GM21515 (cell line): ENCODE measurements at regions not wholly inside any gene's neighbourhood (a gene's known extent, or its start where the extent isn't known, plus 50 kb on each side); places are given as distances from the start of the nearest gene placed in this dataset.

Experiments
- ATAC-seq: cut with Tn5 transposase; IDR thresholded peaks from one replicate; pipeline ENCODE4 v1.9.1; 2021; ENCODE audit not compliant: unreplicated experiment

DNA sequence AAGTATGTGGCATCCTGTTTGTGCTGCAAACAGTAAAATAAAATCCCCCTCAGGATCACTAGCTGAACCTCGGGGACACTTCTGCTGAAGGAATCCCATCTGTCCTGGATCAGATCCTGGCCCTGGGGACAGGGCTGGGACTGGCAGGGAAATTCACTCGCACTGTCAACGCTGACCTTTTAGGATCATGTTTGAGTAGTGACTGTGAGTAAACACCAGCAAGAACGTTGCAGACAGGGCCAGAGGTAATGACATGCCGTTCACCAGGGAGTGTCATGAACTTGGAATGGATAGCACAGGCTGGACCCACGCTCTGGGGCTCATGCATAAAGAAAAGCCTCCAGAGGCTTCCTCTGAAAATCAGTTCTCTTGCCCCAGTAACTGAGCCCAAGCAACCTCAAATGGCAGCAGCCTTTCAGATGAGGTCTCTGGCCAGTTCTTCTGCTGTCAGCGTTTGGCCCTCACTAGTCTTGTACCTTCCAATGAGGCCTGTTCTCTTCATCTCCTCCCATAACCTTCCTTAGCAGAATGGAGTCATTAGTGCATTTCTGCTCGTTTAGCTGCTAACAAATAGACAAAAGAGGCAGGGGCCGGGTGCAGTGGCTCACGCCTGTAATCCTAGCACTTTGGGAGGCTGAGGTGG lies 51.0 kb upstream of the BARX2 start:
- no peak for ATAC-seq

DNA sequence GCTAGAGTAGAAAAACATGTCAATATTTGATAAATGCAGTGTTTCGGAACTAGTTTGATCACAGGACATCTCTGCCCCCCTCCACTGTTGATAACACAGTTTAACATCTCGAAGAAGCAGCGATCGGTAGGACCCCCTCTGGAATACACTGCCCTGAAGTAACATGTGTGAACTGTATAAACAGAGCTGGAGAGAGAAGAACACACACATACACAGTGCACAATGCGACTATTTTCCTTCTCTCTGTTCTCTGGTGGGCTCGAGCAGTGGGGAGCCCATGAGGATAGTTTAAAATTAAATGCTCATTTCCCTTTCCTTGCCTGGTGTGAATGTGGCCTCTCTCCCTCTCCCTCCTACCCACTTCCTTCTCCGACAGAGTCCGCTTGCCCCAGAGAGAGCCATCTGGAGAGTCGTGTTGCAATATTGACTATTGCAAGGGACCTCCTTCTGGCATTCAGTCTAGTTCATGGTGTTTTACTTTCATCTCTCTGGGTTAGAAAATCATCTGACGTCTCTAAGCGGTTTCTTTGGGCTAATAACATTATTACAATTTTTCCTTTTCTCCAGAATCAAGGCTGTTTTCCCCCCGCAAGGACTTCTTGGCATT lies 51.6 kb upstream of the BARX2 start:
- ATAC-seq = no peak

DNA sequence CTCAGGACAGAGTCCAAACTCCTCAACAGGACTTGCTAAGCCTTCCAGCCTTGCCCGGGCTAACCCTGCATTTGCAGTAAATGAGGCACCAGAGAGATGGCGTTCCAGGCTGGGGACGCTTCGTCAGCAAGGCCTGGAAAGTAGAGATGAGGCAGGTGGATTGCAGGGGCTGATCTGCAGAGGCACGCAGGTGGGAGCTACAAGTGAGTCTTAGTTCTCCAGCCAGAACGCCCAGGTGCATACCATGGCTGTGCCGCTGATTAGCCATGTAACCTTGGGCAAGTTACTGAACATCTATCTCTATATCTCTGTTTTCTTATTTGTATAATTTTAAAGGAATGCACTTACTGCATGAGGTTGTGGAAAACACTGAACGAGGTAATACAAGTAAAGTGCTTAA lies 52.7 kb upstream of the BARX2 start:
- ATAC-seq = no peak

DNA sequence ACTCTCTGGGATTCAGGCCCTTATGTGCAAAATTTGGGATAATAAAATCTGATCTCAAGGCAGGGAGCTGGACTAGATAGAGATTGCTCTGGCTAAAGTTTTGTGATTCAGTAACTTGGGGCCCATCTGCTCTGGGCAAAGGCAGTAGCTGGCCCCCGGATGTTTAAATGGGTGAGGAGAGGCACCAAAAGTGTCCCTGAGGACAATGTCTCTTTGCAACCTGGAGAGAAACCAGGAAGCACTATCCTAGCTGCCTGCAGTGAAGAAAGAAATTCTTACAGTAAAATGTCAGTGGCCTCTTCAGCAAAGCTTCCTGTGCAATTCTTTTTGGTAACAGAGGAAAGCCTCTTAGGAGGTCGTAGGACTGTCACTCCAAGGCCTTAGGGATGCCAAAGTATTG lies 54.6 kb upstream of the BARX2 start:
- ATAC-seq = no peak

DNA sequence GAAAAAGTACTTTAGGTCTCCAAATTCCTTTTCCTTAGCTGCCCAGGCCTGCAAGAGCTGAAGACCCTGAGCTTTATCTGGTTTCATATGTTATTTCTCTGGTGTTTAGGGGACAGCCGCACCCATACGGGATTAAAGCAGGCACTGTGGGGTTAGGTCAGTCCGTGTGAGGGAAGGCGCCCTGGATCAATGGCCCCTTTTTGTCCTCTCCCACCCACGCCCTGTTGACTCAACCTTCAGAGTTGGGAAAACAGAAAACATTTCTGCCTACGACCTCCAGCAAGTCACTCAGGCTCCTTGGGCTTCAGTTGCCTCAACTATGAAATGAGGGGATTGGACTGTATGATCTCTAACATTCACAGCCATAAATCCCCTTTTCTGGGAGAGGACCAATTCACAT lies 55.2 kb upstream of the BARX2 start:
- ATAC-seq = no peak

DNA sequence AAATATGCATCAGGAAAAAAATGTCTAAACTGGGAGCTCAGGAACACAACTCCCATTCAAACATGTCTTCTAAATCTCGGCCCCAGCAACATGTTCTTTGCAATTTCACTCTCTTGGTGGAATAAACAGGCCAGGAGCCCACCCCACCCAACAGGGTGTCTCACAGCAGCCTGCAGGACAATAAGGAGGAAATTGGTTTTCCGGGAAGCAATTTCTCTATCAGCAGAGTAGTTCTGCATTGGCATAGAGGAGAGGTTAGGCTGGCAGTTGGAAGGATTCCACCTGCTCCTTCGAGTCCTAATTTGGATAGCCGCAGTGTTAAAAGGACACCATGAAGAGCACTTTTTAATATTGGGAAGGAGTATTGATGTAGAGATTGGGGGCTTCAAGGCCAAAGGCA lies 55.9 kb upstream of the BARX2 start:
- no peak for ATAC-seq

DNA sequence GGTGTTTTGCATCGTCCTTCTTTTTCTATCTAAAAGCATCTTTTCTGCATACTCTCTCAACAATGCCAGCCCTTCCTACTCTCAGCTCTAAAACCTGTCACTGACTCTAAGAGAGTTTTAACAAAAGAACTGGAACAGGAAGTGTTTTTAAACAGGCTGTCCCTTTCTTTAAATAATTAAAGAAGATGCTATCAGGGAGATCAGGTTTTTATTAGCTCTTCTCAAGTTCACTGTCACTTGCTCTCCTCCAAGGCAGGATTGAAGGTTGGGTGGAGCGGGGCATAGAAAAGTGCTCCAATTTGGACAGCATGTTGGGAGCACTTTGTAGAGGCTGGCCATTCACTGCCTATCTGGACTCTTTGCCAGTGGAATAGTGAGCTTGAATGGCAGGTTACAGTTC lies 56.4 kb upstream of the BARX2 start:
- ATAC-seq = no peak

DNA sequence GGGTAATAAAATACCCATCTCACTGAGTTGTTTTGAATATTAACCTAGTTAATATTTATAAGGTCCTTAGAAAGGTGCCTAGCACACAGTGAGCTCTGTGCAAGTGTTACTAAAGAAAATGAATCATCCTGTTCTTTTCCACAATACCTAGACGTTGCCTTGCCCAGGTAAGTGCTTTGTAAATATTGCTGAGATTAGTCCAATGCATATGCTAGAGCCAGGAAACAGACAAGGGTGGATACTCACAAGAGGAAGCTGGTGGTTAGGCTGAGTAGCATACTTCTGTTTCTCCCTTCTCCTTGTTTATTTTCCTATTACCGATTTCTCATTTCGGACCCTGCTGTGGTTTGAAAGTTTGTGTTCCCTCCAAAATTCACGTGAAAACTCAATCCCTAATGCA lies 58.1 kb upstream of the BARX2 start:
- ATAC-seq = no peak

DNA sequence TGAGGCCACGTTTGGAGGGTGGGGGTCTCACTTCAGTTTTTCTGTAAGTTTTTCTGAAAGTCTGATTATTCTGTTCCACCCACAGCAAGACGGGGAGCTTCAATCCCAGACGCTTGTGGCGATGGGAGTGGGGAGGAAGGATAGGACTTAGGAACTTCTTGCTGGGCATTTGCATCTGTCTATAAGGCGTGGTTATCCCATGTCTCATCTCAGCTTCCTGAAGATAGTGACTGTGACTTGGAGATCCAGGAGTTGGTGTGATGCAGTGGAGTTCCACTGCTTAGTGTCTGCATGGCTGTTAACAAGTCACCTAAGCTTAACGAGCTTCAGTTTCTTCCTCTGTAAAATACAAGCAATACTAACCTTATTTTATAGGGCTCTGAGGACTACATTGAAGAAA lies 58.9 kb upstream of the BARX2 start:
- ATAC-seq = no peak

DNA sequence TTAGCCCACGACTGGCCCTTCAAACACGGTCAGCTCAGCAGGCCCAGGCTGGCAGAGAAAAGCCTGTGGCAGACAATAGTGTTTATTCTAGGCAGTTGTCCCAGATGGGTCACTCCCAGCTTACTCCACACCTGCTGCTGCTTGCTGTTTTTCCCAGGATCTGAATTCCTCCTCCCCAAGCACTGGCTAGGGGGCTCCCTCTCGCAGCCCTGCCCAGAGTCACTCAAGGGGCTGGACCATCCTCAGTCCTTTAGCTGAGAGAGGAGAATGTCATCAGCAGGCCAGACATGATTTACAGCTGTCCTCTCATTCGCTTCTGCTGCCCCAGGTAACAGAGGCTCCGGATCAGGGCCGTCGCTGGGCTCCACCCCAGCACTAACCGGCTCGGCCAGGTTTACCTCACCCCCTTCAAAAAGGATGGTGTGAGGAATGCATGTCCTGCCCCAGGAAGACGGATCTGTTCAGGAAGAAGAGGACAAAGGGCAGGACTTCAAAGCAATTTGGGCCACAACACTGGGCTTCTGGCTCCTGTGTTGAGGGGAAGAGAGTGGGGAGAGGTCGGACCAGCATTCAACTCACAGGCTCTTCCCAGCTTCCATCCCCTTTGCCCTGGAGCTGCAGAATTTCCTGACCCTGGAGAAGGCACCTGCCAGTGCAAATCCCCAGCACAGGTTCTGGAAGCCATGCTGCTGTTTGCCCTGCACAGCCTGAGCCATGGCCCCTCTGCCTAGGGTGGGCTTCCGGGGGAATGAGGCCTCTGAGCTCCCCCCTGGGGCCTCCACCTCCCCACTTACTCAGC lies 59.7 kb upstream of the BARX2 start:
- ATAC-seq = no peak

DNA sequence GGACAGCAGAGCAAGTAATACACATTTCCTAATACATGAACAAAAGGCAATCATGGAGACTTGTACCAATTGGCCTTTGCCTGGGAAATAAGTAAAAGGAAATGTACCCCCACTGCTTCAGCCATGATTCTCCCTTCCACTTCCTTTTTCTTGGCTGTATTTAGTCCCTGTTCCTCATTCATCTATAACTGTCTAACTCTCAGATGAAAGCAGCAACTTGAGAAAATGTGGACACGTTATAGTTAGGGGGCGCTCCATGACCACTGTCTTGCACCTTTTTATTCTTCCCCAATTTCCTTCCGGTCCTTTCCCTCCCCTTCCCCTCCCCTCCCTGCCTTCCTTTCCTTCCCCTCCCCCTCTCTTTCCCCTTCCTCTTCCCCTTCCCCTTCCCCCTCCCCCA lies 61.3 kb upstream of the BARX2 start:
- ATAC-seq = no peak

DNA sequence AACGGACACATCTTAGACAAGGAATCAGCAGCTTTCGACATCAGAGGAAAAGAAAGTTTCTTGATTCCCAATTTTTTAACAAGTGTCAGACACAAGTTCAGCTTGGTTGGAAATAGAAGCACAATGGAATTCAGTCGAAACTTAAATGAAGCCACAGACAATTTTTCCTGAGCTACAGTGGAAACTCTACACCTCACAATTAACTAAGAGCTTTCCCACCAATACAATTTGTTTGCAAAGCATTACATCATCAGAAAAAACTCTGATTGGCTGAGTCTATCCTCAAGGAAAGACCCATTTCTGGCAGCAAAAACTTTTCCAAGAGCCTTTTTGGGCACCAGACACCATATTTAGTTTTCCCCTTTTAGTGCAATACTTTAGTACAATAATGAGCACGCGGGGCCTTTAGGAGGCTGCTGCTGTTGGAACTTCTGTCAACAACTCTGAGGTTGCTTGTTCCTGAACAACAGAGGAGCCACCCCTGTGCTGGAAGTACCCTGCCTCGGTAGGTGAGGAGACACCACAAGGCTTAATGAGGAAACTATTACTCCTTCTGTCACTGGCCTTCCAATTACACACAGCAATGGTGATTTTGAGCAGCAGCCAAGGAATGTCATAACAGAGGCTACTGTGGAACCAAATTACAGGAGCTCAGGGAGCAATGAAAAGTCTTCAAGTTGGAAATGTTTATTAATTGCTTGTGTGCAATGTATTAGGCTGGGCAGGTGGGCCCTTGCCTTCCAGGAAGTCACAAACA lies 61.9 kb upstream of the BARX2 start:
- ATAC-seq = no peak

DNA sequence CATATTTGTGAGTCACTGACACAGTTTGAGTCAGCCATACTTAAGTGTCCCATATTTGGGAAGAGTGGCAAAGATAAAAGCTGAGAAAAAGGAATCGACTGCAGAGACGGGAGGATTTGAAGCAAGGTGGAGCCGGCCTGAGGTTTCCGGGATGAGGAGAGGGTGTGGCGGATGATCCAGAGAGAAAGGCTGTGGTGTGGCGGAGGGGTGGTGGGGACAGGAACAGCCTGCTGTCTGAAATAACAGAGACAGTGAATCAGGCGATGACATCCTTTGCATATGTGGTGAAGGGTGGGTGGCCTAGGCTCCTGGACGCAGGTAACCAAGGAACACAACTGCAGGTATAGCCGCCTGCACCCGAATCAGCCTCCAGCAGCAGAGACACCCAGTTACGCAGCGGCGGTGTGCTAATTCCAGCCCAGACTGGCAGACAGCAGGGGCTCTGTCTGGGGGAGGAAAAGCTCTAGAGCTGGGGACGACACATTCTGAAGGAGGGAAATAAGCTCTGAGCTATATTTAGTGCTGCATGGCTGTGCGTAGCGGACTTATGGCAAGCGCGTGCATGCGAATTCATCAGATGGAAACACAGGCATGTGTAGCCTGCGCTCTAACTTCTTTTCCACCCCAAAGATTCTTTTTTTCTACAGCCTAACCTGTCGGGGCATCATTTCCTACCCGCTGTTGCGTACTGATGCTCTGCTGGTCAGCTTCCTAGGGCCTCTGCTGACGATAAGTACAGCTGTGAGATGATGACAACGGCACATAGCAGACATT lies 62.7 kb upstream of the BARX2 start:
- no peak for ATAC-seq

DNA sequence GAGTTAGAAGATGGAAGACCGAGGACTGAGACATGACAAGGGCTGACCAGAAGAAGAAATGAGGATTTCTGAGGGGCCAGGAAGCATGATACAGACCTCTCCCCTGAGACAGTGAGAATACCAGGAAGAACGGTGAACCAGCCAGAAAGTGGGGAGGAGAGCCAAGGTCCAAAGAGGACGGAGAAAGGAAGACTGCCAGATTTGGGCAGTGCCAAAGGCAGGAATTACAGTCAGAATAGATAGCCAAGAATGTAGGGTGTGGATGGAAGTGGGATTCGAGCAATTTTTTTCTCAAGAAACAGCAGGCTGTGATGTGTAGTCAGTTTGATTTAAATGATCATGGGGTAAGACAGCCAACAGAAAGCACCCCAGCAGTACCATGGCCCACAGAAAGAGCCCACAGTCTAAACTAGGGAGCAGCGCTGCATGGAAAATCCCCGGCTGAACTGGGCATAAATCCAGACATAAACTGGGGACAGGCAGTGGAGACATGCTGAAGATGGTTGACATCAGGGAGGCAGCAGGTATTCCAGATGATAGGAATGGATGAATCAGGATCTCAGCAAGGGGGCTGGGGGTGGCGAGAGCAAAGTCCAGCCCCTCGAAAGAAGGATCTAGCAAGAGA lies 67.3 kb upstream of the BARX2 start:
- ATAC-seq = no peak

DNA sequence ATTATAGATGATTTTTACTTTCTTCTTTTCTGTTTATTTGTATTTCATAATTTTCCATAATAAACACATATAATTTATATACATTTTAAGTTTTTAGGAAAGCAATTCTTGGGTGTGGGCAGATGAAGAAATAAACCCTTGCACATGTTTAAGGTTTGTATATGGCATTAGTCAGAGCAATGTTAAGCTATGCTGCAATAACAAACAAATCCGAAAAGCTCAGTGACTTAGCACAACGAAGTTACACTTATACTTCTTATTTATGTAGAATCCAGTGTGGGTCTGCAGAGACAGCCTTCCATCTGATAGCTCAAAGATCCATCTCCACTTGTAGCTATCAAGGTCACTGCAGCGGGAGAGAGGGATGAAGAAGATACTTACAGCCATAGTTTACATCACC lies 68.5 kb upstream of the BARX2 start:
- no peak for ATAC-seq

DNA sequence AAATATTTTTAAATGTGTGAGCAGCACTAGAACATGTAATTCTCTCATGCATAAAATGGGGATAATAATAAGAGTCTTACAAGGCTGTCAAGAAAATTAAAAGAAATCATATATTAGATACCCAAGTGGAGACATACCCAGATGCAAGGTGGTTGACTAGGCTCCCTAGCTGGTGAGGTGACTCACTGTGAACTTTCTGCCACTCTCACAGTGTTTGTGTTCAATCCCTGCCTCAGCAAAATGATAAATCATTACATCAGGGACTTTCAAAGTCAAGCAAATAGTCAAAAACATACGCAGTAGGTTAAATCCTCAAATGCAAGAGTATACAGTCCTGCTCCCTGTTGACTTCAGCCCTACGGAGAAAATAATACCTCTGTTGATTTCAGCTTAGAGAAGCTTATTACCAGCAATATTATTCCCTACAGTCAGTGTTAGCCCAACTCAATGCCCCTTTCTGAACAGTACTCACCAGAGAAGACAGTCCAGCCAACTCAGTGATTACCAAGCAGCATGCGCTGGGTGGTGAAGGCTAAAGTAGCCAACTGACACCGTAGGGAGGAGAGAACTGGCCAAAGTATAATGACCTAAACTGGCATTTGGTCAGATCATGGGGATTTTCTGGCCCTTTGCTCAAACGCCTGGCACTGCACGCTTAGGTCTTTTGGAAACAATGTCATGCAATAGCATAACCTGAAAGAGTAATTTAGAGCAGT lies 73.1 kb upstream of the BARX2 start:
- ATAC-seq = no peak

DNA sequence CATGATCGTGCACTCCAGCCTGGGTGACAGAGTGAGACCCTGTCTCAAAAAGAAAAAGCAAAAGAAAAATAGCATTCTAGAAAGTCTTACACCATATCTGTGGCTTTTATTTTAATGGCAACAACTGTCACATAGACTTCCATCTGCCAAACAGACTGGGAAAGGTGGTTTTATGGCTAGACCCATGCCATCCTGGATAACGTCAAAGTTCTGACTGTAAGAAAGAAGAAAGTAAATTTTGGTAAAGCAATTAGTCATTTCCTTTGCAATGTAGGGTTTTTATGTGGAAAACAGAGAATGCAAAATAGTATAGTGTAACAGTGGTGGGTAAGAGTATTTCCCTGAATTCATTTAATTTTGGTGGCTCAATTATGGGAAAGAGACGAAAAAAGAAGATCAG lies 75.5 kb upstream of the BARX2 start:
- ATAC-seq = no peak

DNA sequence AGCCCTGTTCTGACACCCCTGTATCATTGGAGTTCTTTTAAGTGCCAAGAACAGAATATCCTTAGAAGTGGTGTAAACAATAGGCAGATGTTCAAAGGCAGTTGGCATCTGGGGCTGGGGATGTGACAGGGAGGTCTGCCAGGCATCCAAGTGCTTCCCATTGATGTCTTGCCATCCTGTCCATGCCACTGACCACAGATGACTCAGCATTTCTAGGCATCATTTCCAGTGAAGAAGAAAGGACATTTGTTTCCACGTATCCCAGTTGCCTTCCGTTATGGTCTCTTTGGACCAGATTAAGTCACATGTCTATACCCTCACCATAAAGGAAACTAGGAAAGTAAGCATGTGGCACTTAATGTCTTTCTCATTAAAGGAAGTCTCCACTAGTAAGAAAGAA lies 76.7 kb upstream of the BARX2 start:
- ATAC-seq = no peak

DNA sequence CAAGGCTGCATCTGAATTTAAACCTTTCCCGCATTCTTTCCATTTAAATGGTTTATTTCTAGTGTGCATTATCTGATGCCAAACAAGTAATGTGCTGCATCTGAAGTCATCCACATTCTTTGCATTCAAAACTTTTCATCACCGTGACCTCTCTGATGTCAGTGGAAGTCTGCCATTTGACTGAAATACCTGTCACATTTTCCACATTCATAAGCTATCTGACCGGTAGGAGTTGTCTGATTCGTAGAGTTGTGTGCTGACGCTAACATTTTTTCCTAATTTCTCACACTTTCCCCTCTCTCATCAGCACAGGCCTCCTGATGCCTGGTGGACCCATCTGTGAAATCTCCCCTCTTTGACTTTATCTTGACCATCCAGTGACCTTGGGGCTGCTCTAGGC lies 79.9 kb upstream of the BARX2 start:
- ATAC-seq = no peak

DNA sequence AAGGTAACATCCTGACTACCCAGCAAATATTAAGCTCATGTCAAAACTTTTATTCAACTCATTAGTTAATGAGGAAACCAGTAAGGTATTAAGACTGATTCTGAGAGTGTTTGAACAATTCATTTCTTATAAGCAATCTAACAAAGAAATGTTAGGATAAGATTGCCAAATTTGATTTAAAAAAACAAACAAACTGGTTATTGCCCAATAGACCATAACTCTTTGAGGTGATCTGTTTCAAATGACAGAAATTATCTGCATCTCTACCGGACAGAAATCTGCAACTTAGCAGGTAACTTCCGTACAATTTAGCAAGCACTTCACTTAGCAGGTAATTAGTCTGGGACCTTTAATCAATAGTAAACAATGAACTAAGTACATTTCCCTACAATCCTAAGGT lies 82.9 kb upstream of the BARX2 start:
- no peak for ATAC-seq
